HCT116 (cell line): ENCODE measurements at regions not wholly inside any gene's neighbourhood (a gene's known extent, or its start where the extent isn't known, plus 50 kb on each side); places are given as distances from the start of the nearest gene placed in this dataset.

Experiments used
- ATAC-seq: fragments of 200-7000 bp; cut with Tn5 transposase; 2 replicates; pipeline ENCODE4 v1.9.1; 2020; ENCODE audit warnings: mild to moderate bottlenecking, moderate library complexity
- BruUV-seq: library from RNA; stranded (reverse); fragments of 400-500 nt; replicated peaks from 2 replicates; lab custom pipeline; 2021; lab: Mats Ljungman, UMichigan
- CTCF ChIA-PET: fragments of 300-600 bp; sonication (Branson Sonifier 250); formaldehyde crosslinking; loops from one replicate; lab custom pipeline; 2021; ENCODE audit warnings: antibody characterized with exemption; lab: Charles Lee
- POLR2A ChIA-PET: fragments of 300-600, 350-600 bp; sonication (Branson Sonifier 250); formaldehyde crosslinking; loops from one replicate; lab custom pipeline; 2021; ENCODE audit warnings: antibody characterized with exemption; lab: Charles Lee
- RAD21 ChIA-PET, 2 experiments: fragments of 300-600 bp; sonication (Branson Sonifier 250); formaldehyde crosslinking; loops; one replicate each; lab custom pipeline; 2023; ENCODE audit warnings: low total read pairs in 2 of 2; ENCODE audit not compliant: uncharacterized antibody in 2 of 2, unreplicated experiment in 2 of 2, low non-redundant PET in 1 of 2; lab: Charles Lee
- DNase-seq: peaks from one replicate; pipeline ENCODE4 v3.0.0-alpha.2; 2010; ENCODE audit warnings: low read depth, low spot score
- H2AFZ ChIP-seq: fragments of 200-600 bp; shearing (Covaris generic), sonication (generic); 2 replicates; pipeline ENCODE4 v1.6.1; 2017; ENCODE audit warnings: low read depth, mixed run types, mixed read lengths, antibody characterized with exemption, low read length; ENCODE audit not compliant: poor library complexity, severe bottlenecking
- H3K27ac ChIP-seq: 2 replicates; pipeline ENCODE4 v1.5.1; 2012; ENCODE audit warnings: low read depth, low read length
- H3K27me3 ChIP-seq: fragments of 200-600 bp; sonication (generic); 2 replicates; pipeline ENCODE4 v1.6.1; 2016; ENCODE audit warnings: mixed run types, low read length, mixed read lengths; ENCODE audit not compliant: insufficient read depth
- H3K36me3 ChIP-seq, 2 experiments: fragments of 200-500 bp in 1 of 2; fragments of 200-600 bp in 1 of 2; sonication (Bioruptor generic) in 1 of 2; sonication (generic) in 1 of 2; 2 replicates each; pipeline versions ENCODE4 v1.5.1 to v1.6.1; 2014 to 2016; ENCODE audit warnings: low read length in 2 of 2, inconsistent platforms in 1 of 2, mixed read lengths in 1 of 2, mixed run types in 1 of 2; ENCODE audit not compliant: insufficient read depth in 2 of 2, control insufficient read depth in 1 of 2
- H3K4me1 ChIP-seq, 2 experiments: fragments of 200-600 bp in 1 of 2; sonication (generic) in 1 of 2; 2 replicates each; pipeline versions ENCODE4 v1.5.1 to v1.6.1; 2012 to 2017; ENCODE audit warnings: low read length in 2 of 2, inconsistent platforms in 1 of 2, mild to moderate bottlenecking in 1 of 2, mixed read lengths in 1 of 2, mixed run types in 1 of 2, moderate library complexity in 1 of 2; ENCODE audit not compliant: insufficient read depth in 2 of 2, control insufficient read depth in 1 of 2
- H3K4me2 ChIP-seq: fragments of 200-600 bp; sonication (generic); 2 replicates; pipeline ENCODE4 v1.6.1; 2017; ENCODE audit warnings: mixed run types, low read length, mixed read lengths
- H3K4me3 ChIP-seq, 2 experiments: fragments of 200-600 bp in 1 of 2; sonication (generic) in 1 of 2; replicated peaks in 1 of 2; 2 replicates each; pipeline ENCODE4 v1.5.1; 2011 to 2016; ENCODE audit warnings: low read length in 2 of 2, control low read depth in 1 of 2, low read depth in 1 of 2, mild to moderate bottlenecking in 1 of 2, mixed read lengths in 1 of 2, mixed run types in 1 of 2
- H3K79me2 ChIP-seq: fragments of 200-600 bp; sonication (generic); 2 replicates; pipeline ENCODE4 v1.6.1; 2017; ENCODE audit warnings: mild to moderate bottlenecking, mixed run types, low read length, moderate library complexity, mixed read lengths; ENCODE audit not compliant: insufficient read depth
- H3K9ac ChIP-seq: fragments of 200-600 bp; sonication (generic); 2 replicates; pipeline ENCODE4 v1.6.1; 2016; ENCODE audit warnings: low read length, mixed read lengths
- H3K9me2 ChIP-seq: fragments of 200-600 bp; sonication (generic), shearing (Covaris generic); 2 replicates; pipeline ENCODE4 v1.6.1; 2017; ENCODE audit warnings: mixed run types, mild to moderate bottlenecking, moderate library complexity; ENCODE audit not compliant: insufficient read depth
- H3K9me3 ChIP-seq, 2 experiments: fragments of 200-500 bp in 1 of 2; fragments of 200-600 bp in 1 of 2; sonication (Bioruptor generic) in 1 of 2; sonication (generic) in 1 of 2; 2 replicates each; pipeline ENCODE4 v1.6.1; 2014 to 2017; ENCODE audit warnings: low read length in 2 of 2, mixed read lengths in 2 of 2, inconsistent platforms in 1 of 2, low read depth in 1 of 2, mild to moderate bottlenecking in 1 of 2, mixed run types in 1 of 2, moderate library complexity in 1 of 2; ENCODE audit not compliant: control insufficient read depth in 1 of 2, insufficient read depth in 1 of 2
- H4K20me1 ChIP-seq: fragments of 200-600 bp; sonication (generic), shearing (Covaris generic); 2 replicates; pipeline ENCODE4 v1.6.1; 2017; ENCODE audit warnings: mixed run types, mild to moderate bottlenecking, moderate library complexity; ENCODE audit not compliant: insufficient read depth
- ATF3 ChIP-seq: IDR thresholded peaks from 2 replicates; pipeline ENCODE4 v1.6.1; 2012
- CBX3 ChIP-seq: IDR thresholded peaks from 2 replicates; pipeline ENCODE4 v1.6.1; 2012; ENCODE audit warnings: low read depth
- CTCF ChIP-seq, 3 experiments: fragments of 200-600 bp in 1 of 3; sonication (generic) in 1 of 3; IDR thresholded peaks in 2 of 3; conservative IDR thresholded peaks in 1 of 3; 2 replicates each; pipeline ENCODE4 v1.5.1; 2012 to 2017; ENCODE audit warnings: low read depth in 2 of 3, low read length in 2 of 3, antibody characterized with exemption in 1 of 3, borderline replicate concordance in 1 of 3, control low read depth in 1 of 3, mild to moderate bottlenecking in 1 of 3, mixed read lengths in 1 of 3, mixed run types in 1 of 3, moderate library complexity in 1 of 3; ENCODE audit not compliant: insufficient read depth in 1 of 3
- EGR1 ChIP-seq: IDR thresholded peaks from 2 replicates; pipeline ENCODE4 v1.6.1; 2012; ENCODE audit warnings: low read depth
- ELF1 ChIP-seq: IDR thresholded peaks from 2 replicates; pipeline ENCODE4 v1.6.1; 2012; ENCODE audit warnings: low read depth, borderline replicate concordance
- EZH2 ChIP-seq: fragments of 200-600 bp; sonication (generic); IDR thresholded peaks from 2 replicates; pipeline ENCODE4 v1.6.1; 2017; ENCODE audit warnings: antibody characterized with exemption, mixed run types
- FOSL1 ChIP-seq: IDR thresholded peaks from 2 replicates; pipeline ENCODE4 v1.6.1; 2012; ENCODE audit warnings: low read depth
- JUND ChIP-seq: IDR thresholded peaks from 2 replicates; pipeline ENCODE4 v1.6.1; 2012
- POLR2A ChIP-seq: IDR thresholded peaks from 2 replicates; pipeline ENCODE4 v1.7.0; 2011; ENCODE audit warnings: borderline replicate concordance; ENCODE audit not compliant: insufficient read depth, insufficient read length; ENCODE audit errors: extremely low read depth
- POLR2AphosphoS5 ChIP-seq: IDR thresholded peaks from 2 replicates; pipeline ENCODE4 v1.6.1; 2011; ENCODE audit warnings: mild to moderate bottlenecking, low read depth, low read length, moderate library complexity
- RAD21 ChIP-seq: IDR thresholded peaks from 2 replicates; pipeline ENCODE4 v1.6.1; 2012; ENCODE audit warnings: low read depth, mild to moderate bottlenecking
- SIN3A ChIP-seq: IDR thresholded peaks from 2 replicates; pipeline ENCODE4 v1.6.1; 2012; ENCODE audit warnings: low read depth
- SRF ChIP-seq: IDR thresholded peaks from 2 replicates; pipeline ENCODE4 v1.6.1; 2012; ENCODE audit warnings: low read depth
- TCF7L2 ChIP-seq: IDR thresholded peaks from 2 replicates; pipeline ENCODE4 v1.7.0; 2011; ENCODE audit warnings: borderline replicate concordance, inconsistent platforms; ENCODE audit not compliant: insufficient read depth, insufficient read length; ENCODE audit errors: extremely low read depth
- YY1 ChIP-seq: IDR thresholded peaks from 2 replicates; pipeline ENCODE4 v1.6.1; 2011; ENCODE audit warnings: low read length, low read depth, moderate library complexity, mild to moderate bottlenecking; ENCODE audit not compliant: insufficient replicate concordance; ENCODE audit errors: extremely low read depth
- ZBTB33 ChIP-seq: IDR thresholded peaks from 2 replicates; pipeline ENCODE4 v1.6.1; 2011; ENCODE audit warnings: mild to moderate bottlenecking, low read length, moderate library complexity; ENCODE audit not compliant: insufficient replicate concordance; ENCODE audit errors: extremely low read depth
- ZFX ChIP-seq: fragments of 450-650 bp; IDR thresholded peaks from 2 replicates; pipeline ENCODE4 v1.6.1; 2017
- intact Hi-C: fragments of 100-400 bp; cut with micrococcal nuclease; formaldehyde crosslinking; loops from 2 replicates; pipeline ENCODE4 v1.10.0; 2022
- TF ChIP-seq, protein P1 (sequence below): IDR thresholded peaks from 2 replicates; pipeline ENCODE4 v1.6.1; 2012; ENCODE audit warnings: low read depth

DNA sequence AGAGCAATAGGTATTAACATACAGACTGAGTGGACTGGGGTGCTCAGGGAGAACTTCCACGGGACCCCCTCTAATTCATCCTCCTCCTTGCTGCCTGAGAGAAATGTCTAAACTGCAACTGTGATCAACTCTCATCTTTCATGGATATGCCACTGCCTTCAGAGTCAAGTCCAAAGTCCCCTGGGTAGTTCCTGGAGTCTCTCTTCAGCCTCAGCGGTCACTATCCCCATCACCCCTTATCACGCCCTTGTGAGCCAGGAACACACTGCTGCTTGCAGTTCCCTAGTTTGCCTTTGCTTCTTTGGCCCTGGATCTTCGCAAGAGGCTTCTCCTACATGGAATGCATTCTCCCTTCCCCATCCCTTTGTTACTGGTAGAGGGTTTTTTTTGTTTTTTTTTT is 58.7 kb upstream of the AUTS2 start:
- Histone ChIP-seq H3K79me2 (no peaks in the 10 kb centered on the region), H4K20me1 (no peaks in the 10 kb centered on the region), H3K4me2 (no peak overlapping the region), H2AFZ (no peak overlapping the region), H3K9ac (no peak overlapping the region), H3K36me3 (no peaks in the 10 kb centered on the region), H3K4me1 (no peaks in the 10 kb centered on the region), H3K27ac (no peak overlapping the region), H3K27me3 (no peaks in the 10 kb centered on the region), H3K4me3 (no peak overlapping the region), H3K9me3 (peaks cover 0 to 10% of the 10 kb centered on the region in 2 experiments; a peak in 2 of 4 replicates), H3K9me2 (no peaks in the 10 kb centered on the region)
- RAD21 ChIA-PET: no interaction called here
- DNase-seq: no peak
- BruUV-seq: no TSS peak
- POLR2A ChIA-PET: no interaction called here
- no peak for ATAC-seq
- TF ChIP-seq POLR2A (no peak), SRF (no peak), ATF3 (no peak), RAD21 (no peak), CBX3 (no peak), ZBTB33 (no peak), EZH2 (no peak), FOSL1 (no peak), SIN3A (no peak), TCF7L2 (no peak), POLR2AphosphoS5 (no peak), YY1 (no peak), JUND (no peak), ZFX (no peak), ELF1 (no peak), EGR1 (no peak), CTCF (IDR thresholded peaks at IDR 0.05 in 2 of 3, conservative IDR thresholded peaks at IDR 0.05 in 1 of 3; ENCODE audit: borderline replicate concordance in 1 of 3, insufficient read depth in 1 of 3, low read depth in 2 of 3, low read length in 2 of 3) (no peak)
- TF ChIP-seq, protein P1, sequence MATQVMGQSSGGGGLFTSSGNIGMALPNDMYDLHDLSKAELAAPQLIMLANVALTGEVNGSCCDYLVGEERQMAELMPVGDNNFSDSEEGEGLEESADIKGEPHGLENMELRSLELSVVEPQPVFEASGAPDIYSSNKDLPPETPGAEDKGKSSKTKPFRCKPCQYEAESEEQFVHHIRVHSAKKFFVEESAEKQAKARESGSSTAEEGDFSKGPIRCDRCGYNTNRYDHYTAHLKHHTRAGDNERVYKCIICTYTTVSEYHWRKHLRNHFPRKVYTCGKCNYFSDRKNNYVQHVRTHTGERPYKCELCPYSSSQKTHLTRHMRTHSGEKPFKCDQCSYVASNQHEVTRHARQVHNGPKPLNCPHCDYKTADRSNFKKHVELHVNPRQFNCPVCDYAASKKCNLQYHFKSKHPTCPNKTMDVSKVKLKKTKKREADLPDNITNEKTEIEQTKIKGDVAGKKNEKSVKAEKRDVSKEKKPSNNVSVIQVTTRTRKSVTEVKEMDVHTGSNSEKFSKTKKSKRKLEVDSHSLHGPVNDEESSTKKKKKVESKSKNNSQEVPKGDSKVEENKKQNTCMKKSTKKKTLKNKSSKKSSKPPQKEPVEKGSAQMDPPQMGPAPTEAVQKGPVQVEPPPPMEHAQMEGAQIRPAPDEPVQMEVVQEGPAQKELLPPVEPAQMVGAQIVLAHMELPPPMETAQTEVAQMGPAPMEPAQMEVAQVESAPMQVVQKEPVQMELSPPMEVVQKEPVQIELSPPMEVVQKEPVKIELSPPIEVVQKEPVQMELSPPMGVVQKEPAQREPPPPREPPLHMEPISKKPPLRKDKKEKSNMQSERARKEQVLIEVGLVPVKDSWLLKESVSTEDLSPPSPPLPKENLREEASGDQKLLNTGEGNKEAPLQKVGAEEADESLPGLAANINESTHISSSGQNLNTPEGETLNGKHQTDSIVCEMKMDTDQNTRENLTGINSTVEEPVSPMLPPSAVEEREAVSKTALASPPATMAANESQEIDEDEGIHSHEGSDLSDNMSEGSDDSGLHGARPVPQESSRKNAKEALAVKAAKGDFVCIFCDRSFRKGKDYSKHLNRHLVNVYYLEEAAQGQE: no peak
- intact Hi-C loops: no loop called here
- CTCF ChIA-PET: no interaction called here
